ENCODE measurements at regions not wholly inside any gene's neighbourhood (a gene's known extent, or its start where the extent isn't known, plus 50 kb on each side); places are given as distances from the start of the nearest gene placed in this dataset.
"Not testable (repeated sequence)": the region's sequence is repeated elsewhere in the genome, so short reads cannot be mapped to it uniquely, and the experiment has no call there.

GRCh38 chr3:110946810-110947209 lies 124.8 kb upstream of the NECTIN3 start:
- H3K4me3 ChIP-seq (ENCODE audit: low read depth in 1 of 3, low read length in 3 of 3): no peak overlapping the region
- no peaks in the 10 kb centered on the region for H3K27me3 ChIP-seq (ENCODE audit: control insufficient read depth in 4 of 4, insufficient read depth in 4 of 4, low read length in 3 of 4)
- H3K27ac ChIP-seq (ENCODE audit: low read depth in 1 of 2, low read length in 2 of 2): no peak overlapping the region
- H3K36me3 ChIP-seq (ENCODE audit: control insufficient read depth in 4 of 4, insufficient read depth in 3 of 4, low read depth in 1 of 4, low read length in 3 of 4): no peaks in the 10 kb centered on the region
- H3K4me1 ChIP-seq (ENCODE audit: control insufficient read depth in 4 of 4, insufficient read depth in 4 of 4, low read length in 3 of 4): peaks cover 0 to 5% (median 3%) of the 10 kb centered on the region in 4 donors
- no peak for DNase-seq (ENCODE audit: low spot score)
- peaks cover 0 to 4% (median 3%) of the 10 kb centered on the region in 4 donors for H3K9me3 ChIP-seq (ENCODE audit: control insufficient read depth in 4 of 4, low read length in 3 of 4)
- TF ChIP-seq JUND (IDR thresholded peaks at IDR 0.05): no peak
- TF ChIP-seq ATF3 (IDR thresholded peaks at IDR 0.05): no peak
- peak; percentile 81 for TF ChIP-seq FOXA1 (IDR thresholded peaks at IDR 0.05)
- peak; percentile 26 for TF ChIP-seq YY1 (IDR thresholded peaks at IDR 0.05)
- no peak for TF ChIP-seq CTCF (IDR thresholded peaks at IDR 0.05; ENCODE audit: low read depth, low read length, missing input control)
- TF ChIP-seq SP1 (IDR thresholded peaks at IDR 0.05): peak; percentile 30
- TF ChIP-seq HNF4A (conservative IDR thresholded peaks at IDR 0.05): peak; percentile 51 to 54
- TF ChIP-seq FOXA2 (IDR thresholded peaks at IDR 0.05): peak; percentile 83
- TF ChIP-seq RAD21 (IDR thresholded peaks at IDR 0.05): peak; percentile 45 to 48
- H3K9ac ChIP-seq (ENCODE audit: low read depth in 1 of 2, low read length in 2 of 2): no peak overlapping the region

GRCh38 chr3:110949194-110949593 lies 122.4 kb upstream of the NECTIN3 start:
- not testable (repeated sequence) for H3K9ac ChIP-seq (ENCODE audit: low read depth in 1 of 2, low read length in 2 of 2); H3K36me3 ChIP-seq (ENCODE audit: control insufficient read depth in 4 of 4, insufficient read depth in 3 of 4, low read depth in 1 of 4, low read length in 3 of 4); H3K27me3 ChIP-seq (ENCODE audit: control insufficient read depth in 4 of 4, insufficient read depth in 4 of 4, low read length in 3 of 4); H3K9me3 ChIP-seq (ENCODE audit: control insufficient read depth in 4 of 4, low read length in 3 of 4); H3K4me1 ChIP-seq (ENCODE audit: control insufficient read depth in 4 of 4, insufficient read depth in 4 of 4, low read length in 3 of 4); DNase-seq (ENCODE audit: low spot score); H3K4me3 ChIP-seq (ENCODE audit: low read depth in 1 of 3, low read length in 3 of 3); H3K27ac ChIP-seq (ENCODE audit: low read depth in 1 of 2, low read length in 2 of 2)
- WGBS: 86% methylated on average over 1 of the region's 1 CpG

- no peak for TF ChIP-seq SP1 (IDR thresholded peaks at IDR 0.05)
- no peak for TF ChIP-seq GABPA (IDR thresholded peaks at IDR 0.05 in 1 of 2, conservative IDR thresholded peaks at IDR 0.05 in 1 of 2)
- no peak for TF ChIP-seq ZBTB33 (IDR thresholded peaks at IDR 0.05)
- DNase-seq (ENCODE audit: low spot score): no peak
- Histone ChIP-seq H3K9me3 (ENCODE audit: control insufficient read depth in 4 of 4, low read length in 3 of 4) (no peaks in the 10 kb centered on the region), H3K9ac (ENCODE audit: low read depth in 1 of 2, low read length in 2 of 2) (no peak overlapping the region), H3K36me3 (ENCODE audit: control insufficient read depth in 4 of 4, insufficient read depth in 3 of 4, low read depth in 1 of 4, low read length in 3 of 4) (no peaks in the 10 kb centered on the region), H3K27ac (ENCODE audit: low read depth in 1 of 2, low read length in 2 of 2) (no peak overlapping the region), H3K4me1 (ENCODE audit: control insufficient read depth in 4 of 4, insufficient read depth in 4 of 4, low read length in 3 of 4) (no peaks in the 10 kb centered on the region), H3K4me3 (ENCODE audit: low read depth in 1 of 3, low read length in 3 of 3) (no peak overlapping the region), H3K27me3 (ENCODE audit: control insufficient read depth in 4 of 4, insufficient read depth in 4 of 4, low read length in 3 of 4) (no peaks in the 10 kb centered on the region)
- 84% methylated on average over 4 of the region's 4 CpGs for WGBS
These were observed 116.2 kb upstream of the NECTIN3 start for GRCh38 chr3:110955301-110955880.
